Upper lobe of left lung (tissue), 4 donors: ENCODE measurements at regions not wholly inside any gene's neighbourhood (a gene's known extent, or its start where the extent isn't known, plus 50 kb on each side); places are given as distances from the start of the nearest gene placed in this dataset.

Experiments used
- EP300 ChIP-seq, 4 donors: sonication (generic); formaldehyde crosslinking; IDR thresholded peaks; one replicate each; pipeline ENCODE4 v1.5.1; 2017; ENCODE audit warnings: antibody characterized with exemption in 4 of 4, control low read depth in 2 of 4
- POLR2A ChIP-seq, 4 donors: fragments of 450-650 bp; IDR thresholded peaks; one replicate each; pipeline ENCODE4 v1.5.1; 2016 to 2017; ENCODE audit warnings: antibody characterized with exemption in 4 of 4, mild to moderate bottlenecking in 2 of 4

GRCh38 chr18:29882620-29883019, 1159.9 kb downstream of the DSC3 start:
- TF ChIP-seq POLR2A (IDR thresholded peaks at IDR 0.05) (no peak), EP300 (IDR thresholded peaks at IDR 0.05) (no peak)
